GM21786 (cell line): ENCODE measurements at regions not wholly inside any gene's neighbourhood (a gene's known extent, or its start where the extent isn't known, plus 50 kb on each side); places are given as distances from the start of the nearest gene placed in this dataset.
A peak's percentile ranks its signal among the peaks of the same experiment; 100 is the strongest.

ENCODE experiments used
- ATAC-seq: cut with Tn5 transposase; IDR thresholded peaks from one replicate; pipeline ENCODE4 v1.9.1; 2021; ENCODE audit not compliant: unreplicated experiment

GRCh38 chr4:144902614-144903013 is 195.4 kb downstream of the ANAPC10 start:
- ATAC-seq: peak; percentile 52

GRCh38 chr4:144903953-144904711 is 193.9 kb downstream of the ANAPC10 start:
- no peak for ATAC-seq

GRCh38 chr4:144905286-144905685 is 192.7 kb downstream of the ANAPC10 start:
- no peak for ATAC-seq

- ATAC-seq: peak; percentile 46
Observed at GRCh38 chr4:144906181-144906925, 191.6 kb downstream of the ANAPC10 start.

GRCh38 chr4:144910723-144911122 is 187.3 kb downstream of the ANAPC10 start:
- ATAC-seq: no peak
